Ovary (tissue), 7 donors: ENCODE measurements at regions not wholly inside any gene's neighbourhood (a gene's known extent, or its start where the extent isn't known, plus 50 kb on each side); places are given as distances from the start of the nearest gene placed in this dataset.

ENCODE experiments used
- DNase-seq, 5 donors: peaks; one replicate each; pipeline ENCODE4 v3.0.0-alpha.2; 2019 to 2020
- H3K27ac ChIP-seq, 2 donors: fragments of 200-600 bp; one replicate each; pipeline versions ENCODE4 v1.5.1 to v1.8.0; 2019 to 2022
- H3K27me3 ChIP-seq: fragments of 200-600 bp; one replicate; pipeline ENCODE4 v1.8.0; 2022
- H3K36me3 ChIP-seq: fragments of 200-600 bp; sonication (generic); one replicate; pipeline ENCODE4 v1.5.1; 2019
- H3K4me1 ChIP-seq: one replicate; pipeline ENCODE4 v1.8.1; 2013; ENCODE audit warnings: mild to moderate bottlenecking, moderate library complexity; ENCODE audit not compliant: insufficient read depth
- H3K4me3 ChIP-seq: fragments of 200-600 bp; sonication (generic); one replicate; pipeline ENCODE4 v1.5.1; 2017
- H3K9me3 ChIP-seq, 2 donors: fragments of 200-600 bp in 1 of 2; sonication (generic) in 1 of 2; one replicate each; pipeline versions ENCODE4 v1.5.1 to v1.8.1; 2013 to 2019; ENCODE audit warnings: mild to moderate bottlenecking in 1 of 2, moderate library complexity in 1 of 2
- CTCF ChIP-seq, 3 donors: fragments of 450-650 bp in 2 of 3; fragments of 200-600 bp in 1 of 3; IDR thresholded peaks; one replicate each; pipeline versions ENCODE4 v1.5.1 to v1.8.0; 2016 to 2022; ENCODE audit warnings: antibody characterized with exemption in 3 of 3, mild to moderate bottlenecking in 1 of 3
- EP300 ChIP-seq: sonication (generic); formaldehyde crosslinking; IDR thresholded peaks from one replicate; pipeline ENCODE4 v1.6.1; 2017; ENCODE audit warnings: antibody characterized with exemption
- POLR2A ChIP-seq: fragments of 450-650 bp; IDR thresholded peaks from one replicate; pipeline ENCODE4 v1.6.1; 2017; ENCODE audit warnings: antibody characterized with exemption, mild to moderate bottlenecking, moderate library complexity
- WGBS, 3 donors: extraction: QIAGEN DNeasy Blood & Tissue Kit in 1 of 3; methylation state at CpG; one replicate each; pipeline versions ENCODE4 v1.1.5 to v1.1.7; 2013 to 2017; 5-methylcytosine and 5-hydroxymethylcytosine counted together
- intact Hi-C, 4 donors: fragments of 100-400 bp; cut with DNase I; formaldehyde crosslinking; loops; one replicate each; pipeline versions ENCODE4 v1.11.0 to v1.15.1; 2022 to 2023
- donor health status: DM: no; HTN: no; CAD: no; lungs with moderate emphysema.
- donor health status: DM: no; HTN: no; CAD: no.
- donor health status: Bipolar disorder and iron deficiency.
- donor health status: DM: no; HTN: no; CAD: no.
- donor health status: DM: yes; HTN: yes; CAD: no.

GRCh38 chr6:139942331-139942730 lies 567.9 kb upstream of the CITED2 start:
- no peak for TF ChIP-seq POLR2A
- no peak for TF ChIP-seq EP300
- TF ChIP-seq CTCF (IDR thresholded peaks at IDR 0.05), result no peak
- H3K36me3 ChIP-seq, result no peaks in the 10 kb centered on the region
- intact Hi-C loops, result loop anchor here in 1 of 4 donors (10.0 kb wide), 1 partner anchor 388 kb away; no protein-coding TSS in a partner anchor
- no peak overlapping the region for H3K27ac ChIP-seq
- H3K27me3 ChIP-seq, result no peaks in the 10 kb centered on the region
- H3K9me3 ChIP-seq, result no peaks in the 10 kb centered on the region
- H3K4me1 ChIP-seq, result peaks cover 5% of the 10 kb centered on the region
- DNase-seq, result no peak
- H3K4me3 ChIP-seq, result no peak overlapping the region
- 52 to 57% (median 53%) methylated on average over 5 of the region's 5 CpGs for WGBS, 3 donors

GRCh38 chr6:139941826-139942225 lies 567.4 kb upstream of the CITED2 start:
- no peak overlapping the region for H3K27ac ChIP-seq
- no peak for TF ChIP-seq CTCF (IDR thresholded peaks at IDR 0.05)
- no peak for TF ChIP-seq EP300
- no peak for TF ChIP-seq POLR2A
- H3K9me3 ChIP-seq, result no peaks in the 10 kb centered on the region
- H3K36me3 ChIP-seq, result no peaks in the 10 kb centered on the region
- no peak for DNase-seq
- no peak overlapping the region for H3K4me3 ChIP-seq
- whole genome bisulfite sequencing, 3 donors, result 12 to 80% (median 18%) methylated on average over 3 of the region's 3 CpGs
- H3K4me1 ChIP-seq, result peaks cover 5% of the 10 kb centered on the region
- intact Hi-C loops, result loop anchor here in 1 of 4 donors (10.0 kb wide), 1 partner anchor 387 kb away; no protein-coding TSS in a partner anchor
- H3K27me3 ChIP-seq, result no peaks in the 10 kb centered on the region

GRCh38 chr6:139940741-139941729 lies 566.6 kb upstream of the CITED2 start:
- no peaks in the 10 kb centered on the region for H3K9me3 ChIP-seq
- DNase-seq, result no peak
- no peaks in the 10 kb centered on the region for H3K27me3 ChIP-seq
- no peak overlapping the region for H3K27ac ChIP-seq
- WGBS, 3 donors, result 50 to 65% (median 62%) methylated on average over 8 of the region's 8 CpGs
- H3K4me1 ChIP-seq, result peaks cover 5% of the 10 kb centered on the region
- intact Hi-C loops, result loop anchor here in 1 of 4 donors (10.0 kb wide), 1 partner anchor 386 kb away; no protein-coding TSS in a partner anchor
- no peak overlapping the region for H3K4me3 ChIP-seq
- no peaks in the 10 kb centered on the region for H3K36me3 ChIP-seq
- TF ChIP-seq CTCF (IDR thresholded peaks at IDR 0.05) (no peak), EP300 (no peak), POLR2A (no peak)

GRCh38 chr6:139939189-139939979 lies 564.9 kb upstream of the CITED2 start:
- Histone ChIP-seq H3K27ac (no peak overlapping the region), H3K9me3 (no peaks in the 10 kb centered on the region), H3K4me1 (peaks cover 5% of the 10 kb centered on the region), H3K4me3 (no peak overlapping the region), H3K36me3 (no peaks in the 10 kb centered on the region), H3K27me3 (no peaks in the 10 kb centered on the region)
- intact Hi-C loops, result no loop called here
- TF ChIP-seq CTCF (IDR thresholded peaks at IDR 0.05), result no peak
- TF ChIP-seq EP300, result no peak
- TF ChIP-seq POLR2A, result no peak
- WGBS, 3 donors, result 88 to 96% (median 96%) methylated on average over 2 of the region's 2 CpGs
- DNase-seq, result no peak
